MCF 10A (cell line): ENCODE measurements at regions not wholly inside any gene's neighbourhood (a gene's known extent, or its start where the extent isn't known, plus 50 kb on each side); places are given as distances from the start of the nearest gene placed in this dataset.

Experiments
- BruUV-seq: library from RNA; stranded (reverse); fragments of 400-500 nt; replicated peaks from 2 replicates; lab custom pipeline; 2021; lab: Mats Ljungman, UMichigan
- CTCF ChIA-PET: fragments of 300-600 bp; sonication (Branson Sonifier 250); formaldehyde crosslinking; extraction: SDS; loops from one replicate; lab custom pipeline; 2021; ENCODE audit warnings: antibody characterized with exemption, inconsistent platforms; lab: Yijun Ruan, JAX
- POLR2A ChIA-PET: fragments of 300-600, 350-650 bp; sonication (Branson Sonifier 250); formaldehyde crosslinking; extraction: SDS; loops from one replicate; lab custom pipeline; 2020; ENCODE audit warnings: antibody characterized with exemption, inconsistent platforms; lab: Yijun Ruan, JAX
- DNase-seq: peaks from one replicate; pipeline ENCODE4 v3.0.0-alpha.2; 2018; ENCODE audit not compliant: unreplicated experiment
- H3K27ac Mint-ChIP-seq: one replicate; pipeline ENCODE4 v1.8.0; 2022; ENCODE audit warnings: mild to moderate bottlenecking, low read depth, mixed read lengths; ENCODE audit not compliant: unreplicated experiment
- H3K27me3 Mint-ChIP-seq: one replicate; pipeline ENCODE4 v1.8.0; 2022; ENCODE audit warnings: mixed read lengths; ENCODE audit not compliant: insufficient read depth, unreplicated experiment
- H3K36me3 Mint-ChIP-seq: one replicate; pipeline ENCODE4 v1.8.0; 2022; ENCODE audit warnings: mild to moderate bottlenecking, moderate library complexity, mixed read lengths; ENCODE audit not compliant: insufficient read depth, unreplicated experiment
- H3K4me1 Mint-ChIP-seq: one replicate; pipeline ENCODE4 v1.8.0; 2022; ENCODE audit warnings: mixed read lengths; ENCODE audit not compliant: insufficient read depth, unreplicated experiment
- H3K4me3 Mint-ChIP-seq: one replicate; pipeline ENCODE4 v1.8.0; 2022; ENCODE audit warnings: mild to moderate bottlenecking, moderate library complexity, mixed read lengths; ENCODE audit not compliant: unreplicated experiment
- H3K9me3 Mint-ChIP-seq: one replicate; pipeline ENCODE4 v1.8.0; 2022; ENCODE audit warnings: mixed read lengths; ENCODE audit not compliant: unreplicated experiment
- CTCF ChIP-seq: fragments of 200-600 bp; IDR thresholded peaks from one replicate; pipeline ENCODE4 v1.8.0; 2022; ENCODE audit warnings: antibody characterized with exemption, mild to moderate bottlenecking; ENCODE audit not compliant: unreplicated experiment
- intact Hi-C: fragments of 100-400 bp; cut with micrococcal nuclease; formaldehyde crosslinking; loops from 2 replicates; pipeline ENCODE4 v1.14.1; 2022

GRCh38 chr3:74550686-74551085, 63.8 kb downstream of the CNTN3 start:
- H3K9me3 Mint-ChIP-seq = peaks cover 27% of the 10 kb centered on the region
- H3K27me3 Mint-ChIP-seq = no peaks in the 10 kb centered on the region
- no TSS peak for BruUV-seq
- no peak overlapping the region for H3K4me3 Mint-ChIP-seq
- DNase-seq = no peak
- no peaks in the 10 kb centered on the region for H3K36me3 Mint-ChIP-seq
- ChIA-PET POLR2A (no interaction called here), CTCF (no interaction called here)
- no peak overlapping the region for H3K27ac Mint-ChIP-seq
- TF ChIP-seq CTCF = no peak
- H3K4me1 Mint-ChIP-seq = no peaks in the 10 kb centered on the region
- intact Hi-C loops = no loop called here

GRCh38 chr3:74546426-74546825, 68.0 kb downstream of the CNTN3 start:
- ChIA-PET CTCF (no interaction called here), POLR2A (no interaction called here)
- Mint-ChIP-seq H3K4me3 (no peak overlapping the region), H3K4me1 (no peaks in the 10 kb centered on the region), H3K27ac (no peak overlapping the region), H3K9me3 (peaks cover 8% of the 10 kb centered on the region), H3K27me3 (no peaks in the 10 kb centered on the region), H3K36me3 (no peaks in the 10 kb centered on the region)
- TF ChIP-seq CTCF = no peak
- no peak for DNase-seq
- intact Hi-C loops = no loop called here
- BruUV-seq = no TSS peak

- Mint-ChIP-seq H3K27me3 (no peaks in the 10 kb centered on the region), H3K27ac (no peak overlapping the region), H3K9me3 (no peaks in the 10 kb centered on the region), H3K36me3 (peaks cover 4% of the 10 kb centered on the region), H3K4me3 (no peak overlapping the region), H3K4me1 (no peaks in the 10 kb centered on the region)
- BruUV-seq = no TSS peak
- ChIA-PET POLR2A (no interaction called here), CTCF (no interaction called here)
- intact Hi-C loops = no loop called here
- DNase-seq = no peak
- TF ChIP-seq CTCF = no peak
Observed at GRCh38 chr3:74542441-74542840, 72.0 kb downstream of the CNTN3 start.

- POLR2A ChIA-PET = no interaction called here
- CTCF ChIA-PET = interaction anchor here (0.6 kb wide), 1 partner anchor 16 kb away, joined by 3 read pairs; no protein-coding TSS in a partner anchor
- Mint-ChIP-seq H3K27ac (no peak overlapping the region), H3K4me3 (no peak overlapping the region), H3K9me3 (no peaks in the 10 kb centered on the region), H3K27me3 (no peaks in the 10 kb centered on the region), H3K36me3 (peaks cover 4% of the 10 kb centered on the region), H3K4me1 (peaks cover 4% of the 10 kb centered on the region)
- no peak for TF ChIP-seq CTCF
- DNase-seq = no peak
- BruUV-seq = no TSS peak
- intact Hi-C loops = loop anchor here (10.0 kb wide), 1 partner anchor 75 kb away; the partner anchor contains the start of gene CNTN3
Observed at GRCh38 chr3:74539876-74540275, 74.6 kb downstream of the CNTN3 start.
